Glomerular visceral epithelial cell (primary cell): ENCODE measurements at regions not wholly inside any gene's neighbourhood (a gene's known extent, or its start where the extent isn't known, plus 50 kb on each side); places are given as distances from the start of the nearest gene placed in this dataset.
"Not testable (repeated sequence)": the region's sequence is repeated elsewhere in the genome, so short reads cannot be mapped to it uniquely, and the experiment has no call there.

Source experiments
- DNase-seq: peaks from one replicate; pipeline ENCODE4 v3.0.0-alpha.2; 2016; ENCODE audit errors: extremely low spot score

GRCh38 chr3:109656225-109656624 is 318.9 kb upstream of the DPPA4 start:
- no peak for DNase-seq

- DNase-seq: no peak
Measured at GRCh38 chr3:109678600-109678999, 341.3 kb upstream of the DPPA4 start.

DNA sequence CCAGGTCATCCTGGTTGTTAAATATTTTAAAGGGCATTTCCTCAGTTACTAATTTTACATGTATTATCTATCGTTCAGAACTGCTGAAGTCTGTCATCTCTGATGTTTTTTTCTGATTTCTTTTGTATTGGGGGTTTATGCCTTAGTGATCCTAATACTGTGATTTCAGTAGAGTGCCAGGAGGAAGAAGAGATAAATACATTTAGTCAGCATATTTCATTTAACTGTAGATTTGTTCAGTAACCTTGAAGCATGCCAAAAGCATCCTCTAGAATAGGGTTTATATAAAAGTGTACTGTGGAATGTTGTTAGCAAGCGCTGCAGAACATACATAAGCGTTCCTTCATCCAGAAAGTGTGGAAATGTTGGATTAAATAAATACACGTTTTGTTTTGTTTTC is 342.3 kb upstream of the DPPA4 start:
- DNase-seq: no peak

DNA sequence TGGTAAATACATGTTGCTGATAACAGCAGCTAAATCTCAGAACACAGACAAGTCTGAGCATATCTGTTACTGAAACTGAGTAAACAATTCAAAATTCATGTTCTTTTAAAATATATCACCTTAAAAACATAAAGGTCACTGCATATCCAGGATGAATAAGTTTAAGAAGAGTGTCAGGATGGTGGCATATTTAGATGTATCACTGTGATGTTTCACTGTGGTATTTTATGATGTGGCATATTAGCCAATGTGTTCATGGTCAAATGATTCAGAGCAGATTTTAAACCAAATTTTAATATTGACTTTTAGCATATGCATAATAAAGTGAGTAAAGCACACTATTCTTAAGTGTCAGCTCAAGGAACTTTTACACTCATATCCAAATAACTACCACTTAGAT is 346.4 kb upstream of the DPPA4 start:
- no peak for DNase-seq

GRCh38 chr3:109685084-109686079 is 348.0 kb upstream of the DPPA4 start:
- DNase-seq: peak; percentile 92

DNA sequence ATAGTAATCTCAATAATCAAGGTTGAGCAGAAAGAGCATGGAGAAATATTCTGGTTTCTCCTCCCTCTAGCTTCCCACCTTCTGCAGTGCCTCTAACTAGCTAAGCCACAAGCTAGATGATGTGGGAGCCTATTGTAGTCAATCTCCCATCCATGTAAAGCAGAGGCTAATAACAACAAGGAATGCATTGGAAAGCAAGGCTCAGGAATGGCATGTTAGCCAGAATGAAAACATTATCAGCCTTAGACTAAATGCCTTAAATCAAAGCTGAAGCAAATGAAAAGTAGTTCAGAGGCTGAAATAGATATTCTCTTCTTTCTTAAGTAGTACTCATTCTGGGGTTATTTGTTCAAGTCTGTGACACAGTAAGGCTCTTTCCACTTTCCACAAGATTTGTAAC is 350.3 kb upstream of the DPPA4 start:
- DNase-seq: no peak

GRCh38 chr3:109696932-109697331 is 359.6 kb upstream of the DPPA4 start:
- DNase-seq: no peak

GRCh38 chr3:109702252-109702651 is 364.9 kb upstream of the DPPA4 start:
- peak; percentile 72 for DNase-seq

GRCh38 chr3:109702976-109703375 is 365.6 kb upstream of the DPPA4 start:
- DNase-seq: no peak

GRCh38 chr3:109705133-109705532 is 367.8 kb upstream of the DPPA4 start:
- DNase-seq: not testable (repeated sequence)

DNA sequence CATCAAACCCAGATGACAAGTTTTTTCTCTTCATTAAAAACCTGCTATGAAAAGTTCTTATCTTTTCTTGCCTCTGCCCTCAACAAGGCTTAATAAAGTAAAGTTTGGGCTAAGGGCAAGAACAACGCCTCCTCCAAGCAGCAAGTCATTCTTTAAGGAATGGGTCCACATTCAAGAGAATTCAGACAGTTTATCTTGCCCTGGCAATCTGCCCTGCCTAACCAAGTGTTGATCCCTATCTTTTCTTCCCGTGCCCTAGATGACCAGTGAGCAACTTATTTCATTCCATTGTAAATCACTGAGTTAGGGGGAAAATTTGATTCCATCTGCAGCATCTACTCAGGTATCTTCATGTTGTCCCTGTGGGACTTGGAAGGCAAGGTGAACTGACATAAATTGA is 370.3 kb upstream of the DPPA4 start:
- no peak for DNase-seq

DNA sequence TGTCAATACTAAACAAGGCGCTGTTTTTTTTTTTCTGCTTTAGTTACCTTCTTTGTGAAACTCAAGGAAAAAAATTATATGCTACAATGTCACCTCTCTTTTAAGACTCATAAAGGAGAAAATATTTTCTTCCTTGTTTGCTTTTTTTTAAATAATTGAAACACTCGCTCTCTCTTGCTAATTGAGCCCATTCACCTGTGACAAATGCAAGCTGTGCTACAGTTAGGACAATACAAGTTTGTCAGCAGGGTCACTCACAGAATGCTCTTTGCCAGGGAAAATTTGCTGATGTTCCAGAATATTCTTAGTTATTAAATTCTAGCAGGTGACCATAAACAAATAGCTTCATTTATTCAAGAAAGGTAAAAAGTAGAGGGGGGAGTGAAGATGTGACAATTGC is 375.9 kb upstream of the DPPA4 start:
- DNase-seq: no peak

DNA sequence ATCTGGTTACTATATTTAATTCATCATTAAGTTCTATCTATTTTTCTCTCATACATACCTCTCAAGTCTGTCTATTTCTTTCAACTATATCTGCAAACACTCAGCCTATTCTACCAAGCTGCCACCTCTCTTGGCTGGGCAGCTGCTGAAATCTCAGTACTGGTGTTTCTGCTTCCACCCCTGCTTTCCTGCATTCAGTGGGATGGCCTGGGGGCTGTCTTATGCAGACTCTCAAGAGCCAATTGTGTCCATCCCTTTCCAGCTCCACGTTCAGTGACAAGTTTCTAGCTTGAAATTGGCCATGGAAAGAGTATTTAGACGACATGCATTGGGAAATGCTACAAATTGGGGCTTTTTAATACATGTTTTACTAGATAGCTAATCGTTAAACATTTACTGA is 378.4 kb upstream of the DPPA4 start:
- DNase-seq: no peak

GRCh38 chr3:109718850-109719249 is 381.5 kb upstream of the DPPA4 start:
- no peak for DNase-seq

GRCh38 chr3:109728861-109729494 is 391.6 kb upstream of the DPPA4 start:
- no peak for DNase-seq

DNA sequence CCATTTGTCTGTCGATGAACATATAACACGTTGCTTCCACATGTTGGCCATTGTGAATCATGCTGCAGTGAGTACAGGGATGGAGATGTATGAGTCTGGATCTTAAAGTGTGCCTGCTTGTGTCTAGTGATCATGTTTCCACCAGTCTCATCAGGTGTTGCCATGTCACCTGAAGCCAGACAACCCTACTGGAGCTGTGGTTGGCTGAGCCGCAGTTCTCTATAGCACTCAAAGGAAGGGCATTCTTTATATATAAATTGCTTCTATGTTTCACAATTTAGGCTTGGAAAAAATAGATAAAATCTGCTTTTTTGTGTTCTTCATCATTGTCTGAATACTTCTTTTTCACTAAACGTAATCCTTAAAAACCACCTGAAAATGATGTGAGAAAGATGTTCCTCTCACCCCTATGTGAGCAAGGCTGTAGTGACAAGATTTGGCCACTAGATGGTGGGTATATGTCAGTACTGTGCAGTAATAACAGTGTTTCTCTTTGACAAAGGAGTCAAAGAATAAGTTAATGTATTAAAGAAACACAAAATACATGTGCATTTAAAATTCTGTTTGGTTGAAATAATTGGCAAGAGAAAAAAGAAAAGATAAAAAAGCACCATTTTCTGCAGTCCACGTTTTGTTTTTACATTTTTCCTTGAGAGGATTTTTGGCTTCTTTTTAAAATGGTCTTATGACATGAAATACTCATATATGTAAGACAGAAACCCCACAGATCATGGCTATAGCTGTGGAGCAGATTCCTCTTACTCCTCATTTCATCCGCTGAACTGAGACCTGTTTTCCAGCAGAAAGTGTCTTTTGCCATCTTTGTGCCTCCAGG is 394.5 kb upstream of the DPPA4 start:
- DNase-seq: peak; percentile 52

DNA sequence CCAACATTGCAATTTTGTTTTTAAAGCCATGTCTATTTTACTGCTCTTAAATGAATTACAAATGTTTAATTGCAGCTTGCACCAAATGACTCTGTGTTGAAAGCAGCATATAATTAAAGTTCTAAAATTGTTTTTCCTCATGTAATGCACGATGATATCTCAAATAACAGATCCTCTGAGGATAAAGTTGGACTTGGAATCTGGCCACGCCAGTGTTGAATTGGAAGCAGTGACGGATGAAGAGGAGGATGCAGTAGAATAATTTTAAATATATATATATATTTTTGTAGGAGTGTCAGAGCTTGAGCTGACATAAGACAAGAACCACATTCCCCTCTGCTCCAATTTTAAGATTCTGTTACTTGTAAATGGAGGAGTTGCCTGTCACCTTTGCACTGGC is 406.6 kb upstream of the DPPA4 start:
- no peak for DNase-seq

GRCh38 chr3:109772520-109772919 is 435.2 kb upstream of the DPPA4 start:
- no peak for DNase-seq

DNA sequence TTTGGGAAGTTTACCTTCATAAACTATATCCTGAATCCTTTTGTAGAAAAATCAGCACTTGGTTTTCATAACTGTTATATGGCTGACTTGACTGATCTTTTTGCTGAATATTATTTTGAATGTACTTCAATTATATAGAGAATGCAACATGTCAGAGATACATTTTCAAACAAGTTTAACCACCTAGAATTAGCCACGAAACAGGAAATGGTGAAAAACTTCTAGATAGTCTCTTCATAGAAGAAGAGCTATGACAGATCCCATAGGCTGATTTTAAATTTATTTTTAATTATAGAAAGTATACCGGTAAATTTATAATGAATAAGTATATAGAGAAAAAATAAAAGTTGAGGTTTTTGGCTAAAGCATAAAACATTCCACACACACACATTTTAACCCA is 436.8 kb upstream of the DPPA4 start:
- no peak for DNase-seq

- no peak for DNase-seq
Measured at GRCh38 chr3:109784285-109784684, 446.9 kb upstream of the DPPA4 start.

- DNase-seq: no peak
Measured at GRCh38 chr3:109784852-109785631, 447.7 kb upstream of the DPPA4 start.
